Psoas muscle (tissue), 7 donors: ENCODE measurements at regions not wholly inside any gene's neighbourhood (a gene's known extent, or its start where the extent isn't known, plus 50 kb on each side); places are given as distances from the start of the nearest gene placed in this dataset.

Experiments
- ATAC-seq, 4 donors: fragments of 200-7000 bp; cut with Tn5 transposase; one replicate each; pipeline ENCODE4 v1.9.1; 2020; ENCODE audit warnings: moderate library complexity in 3 of 4, mild to moderate bottlenecking in 2 of 4
- DNase-seq, 2 donors: peaks; one replicate each; pipeline ENCODE4 v3.0.0-alpha.2; 2020
- H3K27ac ChIP-seq: fragments of 200-600 bp; one replicate; pipeline ENCODE4 v1.8.0; 2022
- H3K27me3 ChIP-seq, 3 donors: fragments of 200-600 bp in 1 of 3; one replicate each; pipeline versions ENCODE4 v1.6.1 to v1.8.0; 2013 to 2022; ENCODE audit warnings: low read length in 2 of 3, mild to moderate bottlenecking in 2 of 3, moderate library complexity in 1 of 3; ENCODE audit not compliant: insufficient read depth in 3 of 3
- H3K36me3 ChIP-seq, 2 donors: fragments of 200-600 bp in 1 of 2; one replicate each; pipeline versions ENCODE4 v1.6.1 to v1.8.0; 2013 to 2022; ENCODE audit warnings: low read depth in 1 of 2, mild to moderate bottlenecking in 1 of 2, moderate library complexity in 1 of 2; ENCODE audit not compliant: insufficient read depth in 1 of 2
- H3K4me1 ChIP-seq: fragments of 200-600 bp; one replicate; pipeline ENCODE4 v1.8.0; 2022
- H3K4me3 ChIP-seq: fragments of 200-600 bp; one replicate; pipeline ENCODE4 v1.8.0; 2022; ENCODE audit warnings: mild to moderate bottlenecking
- H3K9me3 ChIP-seq: fragments of 200-600 bp; one replicate; pipeline ENCODE4 v1.8.0; 2022
- WGBS, 3 donors: extraction: QIAGEN DNeasy Blood & Tissue Kit; methylation state at CpG; one replicate each; pipeline versions ENCODE4 v1.1.6 to v1.1.7; 2013; 5-methylcytosine and 5-hydroxymethylcytosine counted together
- intact Hi-C, 2 donors: fragments of 100-400 bp; cut with DNase I; formaldehyde crosslinking; loops; one replicate each; pipeline versions ENCODE4 v1.11.0 to v1.14.2; 2022
- TF ChIP-seq, protein P1 (sequence below): fragments of 200-600 bp; IDR thresholded peaks from one replicate; pipeline ENCODE4 v1.8.0; 2022; ENCODE audit warnings: antibody characterized with exemption
- donor health status: healthy with polysubstance abuse.
- donor health status: DM: no; HTN: no; CAD: no; lungs with moderate emphysema.
- donor health status: Bipolar disorder and iron deficiency.
- donor health status: healthy.
- donor health status: DM: yes; HTN: yes; CAD: no.
- donor health status: DM: no; HTN: no; CAD: no.
- donor health status: DM: yes; HTN: yes; CAD: no.

DNA sequence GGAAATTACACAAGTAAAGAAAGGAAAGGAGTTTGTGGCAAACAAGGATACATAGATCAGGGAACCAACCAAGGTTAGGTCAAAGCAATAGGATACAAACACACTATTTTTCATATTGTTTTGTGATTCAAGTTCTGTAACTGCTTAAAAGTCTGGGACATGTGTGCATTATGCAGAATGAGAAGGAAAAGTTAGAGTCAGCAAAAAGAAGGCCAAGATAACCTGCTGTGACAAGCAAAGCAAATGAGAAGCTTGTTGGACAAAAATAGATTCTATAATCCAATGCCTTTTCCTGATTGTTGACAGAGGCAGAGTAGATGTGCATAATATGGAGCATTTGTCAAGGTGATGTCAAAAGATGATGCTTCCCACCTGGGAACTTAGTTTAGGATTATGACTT is 556.0 kb upstream of the CXADR start:
- intact Hi-C loops = no loop called here
- Histone ChIP-seq H3K4me3 (no peak overlapping the region), H3K36me3 (no peaks in the 10 kb centered on the region), H3K27ac (no peak overlapping the region), H3K4me1 (no peaks in the 10 kb centered on the region), H3K27me3 (no peaks in the 10 kb centered on the region), H3K9me3 (no peaks in the 10 kb centered on the region)
- TF ChIP-seq, protein P1, sequence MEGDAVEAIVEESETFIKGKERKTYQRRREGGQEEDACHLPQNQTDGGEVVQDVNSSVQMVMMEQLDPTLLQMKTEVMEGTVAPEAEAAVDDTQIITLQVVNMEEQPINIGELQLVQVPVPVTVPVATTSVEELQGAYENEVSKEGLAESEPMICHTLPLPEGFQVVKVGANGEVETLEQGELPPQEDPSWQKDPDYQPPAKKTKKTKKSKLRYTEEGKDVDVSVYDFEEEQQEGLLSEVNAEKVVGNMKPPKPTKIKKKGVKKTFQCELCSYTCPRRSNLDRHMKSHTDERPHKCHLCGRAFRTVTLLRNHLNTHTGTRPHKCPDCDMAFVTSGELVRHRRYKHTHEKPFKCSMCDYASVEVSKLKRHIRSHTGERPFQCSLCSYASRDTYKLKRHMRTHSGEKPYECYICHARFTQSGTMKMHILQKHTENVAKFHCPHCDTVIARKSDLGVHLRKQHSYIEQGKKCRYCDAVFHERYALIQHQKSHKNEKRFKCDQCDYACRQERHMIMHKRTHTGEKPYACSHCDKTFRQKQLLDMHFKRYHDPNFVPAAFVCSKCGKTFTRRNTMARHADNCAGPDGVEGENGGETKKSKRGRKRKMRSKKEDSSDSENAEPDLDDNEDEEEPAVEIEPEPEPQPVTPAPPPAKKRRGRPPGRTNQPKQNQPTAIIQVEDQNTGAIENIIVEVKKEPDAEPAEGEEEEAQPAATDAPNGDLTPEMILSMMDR = no peak
- ATAC-seq (no peak), DNase-seq (no peak)

DNA sequence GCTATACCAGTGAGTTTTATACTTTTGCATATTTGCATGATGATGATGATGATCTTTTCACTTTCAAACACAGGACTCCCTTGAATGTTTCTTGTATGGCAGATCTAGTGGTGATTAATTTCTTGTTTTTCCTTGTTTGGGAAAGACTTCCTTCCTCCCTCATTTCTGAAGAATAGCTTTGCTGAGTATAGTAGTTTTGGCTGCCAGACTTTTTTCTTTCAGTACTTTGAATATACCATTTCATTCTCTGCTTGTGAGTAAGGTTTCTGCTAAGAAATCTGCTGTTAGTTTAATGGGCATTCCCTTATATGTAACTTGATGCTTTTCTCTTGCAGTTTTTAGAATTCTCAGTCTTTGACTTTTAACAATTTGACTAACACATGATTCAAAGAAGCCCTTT is 547.4 kb upstream of the CXADR start:
- peaks cover 15% of the 10 kb centered on the region for H3K9me3 ChIP-seq
- TF ChIP-seq, protein P1 = no peak
- ATAC-seq = no peak

DNA sequence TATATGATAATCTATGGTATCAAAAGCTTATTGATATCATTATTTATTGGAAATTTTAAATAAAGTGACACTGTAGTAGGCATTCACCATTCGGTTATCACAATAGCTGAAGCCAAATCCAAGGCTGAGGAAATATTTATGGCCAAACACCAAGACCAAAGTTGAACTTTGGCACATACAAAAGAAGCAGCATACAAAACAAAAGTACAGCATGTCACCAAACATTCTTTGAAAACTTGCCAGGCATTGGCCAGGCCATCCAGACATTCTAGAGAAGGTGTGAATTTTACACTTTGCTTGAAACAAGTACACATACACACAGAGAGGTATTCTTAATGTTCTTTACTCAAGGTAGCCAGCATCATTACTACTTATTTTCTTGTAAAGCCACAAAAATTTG is 544.4 kb upstream of the CXADR start:
- H3K4me3 ChIP-seq = no peak overlapping the region
- no peak for ATAC-seq
- no peaks in the 10 kb centered on the region for H3K4me1 ChIP-seq
- no peaks in the 10 kb centered on the region for H3K36me3 ChIP-seq
- no peak for DNase-seq
- no peaks in the 10 kb centered on the region for H3K27me3 ChIP-seq
- TF ChIP-seq, protein P1 = no peak
- no peak overlapping the region for H3K27ac ChIP-seq
- H3K9me3 ChIP-seq = peaks cover 15% of the 10 kb centered on the region
- WGBS, 3 donors = 16 to 34% (median 19%) methylated on average over 1 of the region's 1 CpG
- intact Hi-C loops = no loop called here

More for the DNA sequence above, 547.4 kb upstream of the CXADR start:
- no peaks in the 10 kb centered on the region for H3K36me3 ChIP-seq
- H3K4me1 ChIP-seq = no peaks in the 10 kb centered on the region
- no peaks in the 10 kb centered on the region for H3K27me3 ChIP-seq
- DNase-seq = no peak
- H3K4me3 ChIP-seq = no peak overlapping the region
- intact Hi-C loops = no loop called here
- H3K27ac ChIP-seq = no peak overlapping the region

GRCh38 chr21:16969636-16970035 is 543.2 kb upstream of the CXADR start:
- 57 to 65% (median 60%) methylated on average over 2 of the region's 2 CpGs for WGBS, 3 donors
- TF ChIP-seq, protein P1 = no peak
- H3K36me3 ChIP-seq = no peaks in the 10 kb centered on the region
- ATAC-seq (no peak), DNase-seq (no peak)
- H3K9me3 ChIP-seq = peaks cover 14% of the 10 kb centered on the region
- no peak overlapping the region for H3K4me3 ChIP-seq
- no peaks in the 10 kb centered on the region for H3K27me3 ChIP-seq
- H3K4me1 ChIP-seq = no peaks in the 10 kb centered on the region
- H3K27ac ChIP-seq = no peak overlapping the region
- intact Hi-C loops = no loop called here

- Histone ChIP-seq H3K4me3 (no peak overlapping the region), H3K27me3 (no peaks in the 10 kb centered on the region), H3K27ac (no peak overlapping the region), H3K4me1 (no peaks in the 10 kb centered on the region), H3K36me3 (no peaks in the 10 kb centered on the region), H3K9me3 (no peaks in the 10 kb centered on the region)
- no peak for ATAC-seq
- no peak for DNase-seq
- TF ChIP-seq, protein P1 = no peak
- 94 to 96% (median 96%) methylated on average over 8 of the region's 8 CpGs for WGBS, 3 donors
- intact Hi-C loops = no loop called here
Observed at GRCh38 chr21:16974060-16974459, 538.8 kb upstream of the CXADR start.
